Hematopoietic multipotent progenitor cell treated with erythropoietin and hydrocortisone succinate and interleukin-3 and kit ligand, for 8 days (in vitro differentiated cells): ENCODE measurements at regions not wholly inside any gene's neighbourhood (a gene's known extent, or its start where the extent isn't known, plus 50 kb on each side); places are given as distances from the start of the nearest gene placed in this dataset.

Experiments used
- DNase-seq: peaks from one replicate; pipeline ENCODE4 v3.0.0-alpha.2; 2015

- DNase-seq: no peak
These were observed 797.7 kb upstream of the ARGLU1 start for GRCh38 chr13:107365466-107366215.

- no peak for DNase-seq
These were observed 796.7 kb upstream of the ARGLU1 start for GRCh38 chr13:107364658-107365057.

GRCh38 chr13:107361666-107362065 lies 793.7 kb upstream of the ARGLU1 start:
- no peak for DNase-seq

- DNase-seq: no peak
These were observed 792.1 kb upstream of the ARGLU1 start for GRCh38 chr13:107360010-107360409.

GRCh38 chr13:107358866-107359265 lies 790.9 kb upstream of the ARGLU1 start:
- DNase-seq: no peak

GRCh38 chr13:107351305-107351704 lies 783.4 kb upstream of the ARGLU1 start:
- no peak for DNase-seq

GRCh38 chr13:107348925-107349324 lies 781.0 kb upstream of the ARGLU1 start:
- DNase-seq: no peak

GRCh38 chr13:107348471-107348870 lies 780.5 kb upstream of the ARGLU1 start:
- DNase-seq: no peak

- no peak for DNase-seq
These were observed 779.9 kb upstream of the ARGLU1 start for GRCh38 chr13:107347641-107348369.

GRCh38 chr13:107342747-107343146 lies 774.8 kb upstream of the ARGLU1 start:
- DNase-seq: no peak

- DNase-seq: no peak
These were observed 771.3 kb upstream of the ARGLU1 start for GRCh38 chr13:107339209-107339608.

- no peak for DNase-seq
These were observed 764.3 kb upstream of the ARGLU1 start for GRCh38 chr13:107332188-107332587.

GRCh38 chr13:107331359-107331758 lies 763.4 kb upstream of the ARGLU1 start:
- DNase-seq: no peak

- DNase-seq: no peak
These were observed 762.5 kb upstream of the ARGLU1 start for GRCh38 chr13:107330484-107330883.

GRCh38 chr13:107329991-107330390 lies 762.1 kb upstream of the ARGLU1 start:
- DNase-seq: no peak

GRCh38 chr13:107324416-107325204 lies 756.7 kb upstream of the ARGLU1 start:
- no peak for DNase-seq

- DNase-seq: no peak
These were observed 754.3 kb upstream of the ARGLU1 start for GRCh38 chr13:107322228-107322627.

GRCh38 chr13:107305178-107305577 lies 737.2 kb upstream of the ARGLU1 start:
- no peak for DNase-seq

- no peak for DNase-seq
These were observed 733.9 kb upstream of the ARGLU1 start for GRCh38 chr13:107301724-107302374.

- no peak for DNase-seq
These were observed 731.8 kb upstream of the ARGLU1 start for GRCh38 chr13:107299717-107300116.

- no peak for DNase-seq
These were observed 728.9 kb upstream of the ARGLU1 start for GRCh38 chr13:107296804-107297203.

- DNase-seq: no peak
These were observed 727.6 kb upstream of the ARGLU1 start for GRCh38 chr13:107295416-107296140.
